ENCODE measurements at regions not wholly inside any gene's neighbourhood (a gene's known extent, or its start where the extent isn't known, plus 50 kb on each side); places are given as distances from the start of the nearest gene placed in this dataset.

DNA sequence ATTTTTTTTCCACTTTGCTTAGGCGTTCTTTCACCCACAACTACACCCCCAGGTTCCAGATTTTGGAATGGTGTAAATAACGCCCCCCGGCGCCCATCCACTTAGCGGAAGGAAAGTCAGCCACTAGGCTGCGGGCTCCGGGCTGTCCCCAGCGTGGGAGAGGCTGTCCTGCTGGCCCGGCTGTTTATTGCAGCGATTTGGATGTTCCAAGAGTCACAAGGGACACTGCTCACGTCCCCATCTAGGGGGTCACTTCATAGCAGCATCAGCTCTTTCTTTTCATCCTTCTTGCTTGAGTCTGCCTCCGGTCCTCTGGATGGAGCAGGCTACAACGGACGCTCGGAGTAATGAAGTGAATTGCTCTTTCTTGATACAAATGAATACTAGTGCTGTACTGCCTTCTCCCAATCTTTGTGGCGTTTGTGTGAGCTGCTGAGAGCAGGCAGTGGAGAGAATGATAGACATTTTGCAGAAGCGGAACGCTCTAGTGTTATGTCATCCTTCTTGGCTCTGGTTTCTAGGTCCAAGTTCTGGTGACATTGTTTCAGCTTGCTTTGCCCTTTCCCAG is 50.7 kb upstream of the PAIP2B start (continued):
- no peak for TF ChIP-seq ZBTB11 (tag by site-specific recombination; conservative IDR thresholded peaks at IDR 0.05; ENCODE audit: low read depth)
- peak; percentile 91 for TF ChIP-seq ZBTB17 (tag by site-specific recombination; IDR thresholded peaks at IDR 0.05)
- TF ChIP-seq, protein P1, sequence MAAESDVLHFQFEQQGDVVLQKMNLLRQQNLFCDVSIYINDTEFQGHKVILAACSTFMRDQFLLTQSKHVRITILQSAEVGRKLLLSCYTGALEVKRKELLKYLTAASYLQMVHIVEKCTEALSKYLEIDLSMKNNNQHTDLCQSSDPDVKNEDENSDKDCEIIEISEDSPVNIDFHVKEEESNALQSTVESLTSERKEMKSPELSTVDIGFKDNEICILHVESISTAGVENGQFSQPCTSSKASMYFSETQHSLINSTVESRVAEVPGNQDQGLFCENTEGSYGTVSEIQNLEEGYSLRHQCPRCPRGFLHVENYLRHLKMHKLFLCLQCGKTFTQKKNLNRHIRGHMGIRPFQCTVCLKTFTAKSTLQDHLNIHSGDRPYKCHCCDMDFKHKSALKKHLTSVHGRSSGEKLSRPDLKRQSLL (tag by site-specific recombination; IDR thresholded peaks at IDR 0.05), result no peak
- TF ChIP-seq ZNF514 (tag by site-specific recombination; IDR thresholded peaks at IDR 0.05), result no peak
- no peak for TF ChIP-seq ZXDB (tag by site-specific recombination; IDR thresholded peaks at IDR 0.05)
- no peak for TF ChIP-seq ZNF768 (tag by site-specific recombination; IDR thresholded peaks at IDR 0.05)
- peak; percentile 87 for TF ChIP-seq ZFHX2 (tag by site-specific recombination; conservative IDR thresholded peaks at IDR 0.05)
- TF ChIP-seq SP2 (tag by site-specific recombination; IDR thresholded peaks at IDR 0.05), result peak; percentile 54
- no peak for TF ChIP-seq ZNF18 (tag by site-specific recombination; IDR thresholded peaks at IDR 0.05)
- no peak for TF ChIP-seq ZFP3 (tag by site-specific recombination; IDR thresholded peaks at IDR 0.05; ENCODE audit: low read depth)
- TF ChIP-seq, protein P2, sequence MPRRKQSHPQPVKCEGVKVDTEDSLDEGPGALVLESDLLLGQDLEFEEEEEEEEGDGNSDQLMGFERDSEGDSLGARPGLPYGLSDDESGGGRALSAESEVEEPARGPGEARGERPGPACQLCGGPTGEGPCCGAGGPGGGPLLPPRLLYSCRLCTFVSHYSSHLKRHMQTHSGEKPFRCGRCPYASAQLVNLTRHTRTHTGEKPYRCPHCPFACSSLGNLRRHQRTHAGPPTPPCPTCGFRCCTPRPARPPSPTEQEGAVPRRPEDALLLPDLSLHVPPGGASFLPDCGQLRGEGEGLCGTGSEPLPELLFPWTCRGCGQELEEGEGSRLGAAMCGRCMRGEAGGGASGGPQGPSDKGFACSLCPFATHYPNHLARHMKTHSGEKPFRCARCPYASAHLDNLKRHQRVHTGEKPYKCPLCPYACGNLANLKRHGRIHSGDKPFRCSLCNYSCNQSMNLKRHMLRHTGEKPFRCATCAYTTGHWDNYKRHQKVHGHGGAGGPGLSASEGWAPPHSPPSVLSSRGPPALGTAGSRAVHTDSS (tag by site-specific recombination; IDR thresholded peaks at IDR 0.05), result no peak
- TF ChIP-seq ZNF48 (tag by site-specific recombination; IDR thresholded peaks at IDR 0.05), result no peak
- TF ChIP-seq ZBTB8A (tag by site-specific recombination; IDR thresholded peaks at IDR 0.05), result peak; percentile 82
- peak; percentile 41; the same call in 1 of the 2 replicates for TF ChIP-seq KLF16 (tag by site-specific recombination; IDR thresholded peaks at IDR 0.05)
- TF ChIP-seq PRDM10 (tag by site-specific recombination; IDR thresholded peaks at IDR 0.05), result 0 out of 2 replicates have a peak, but pooled peaks have one; percentile 8
- TF ChIP-seq ZSCAN30 (tag by site-specific recombination; IDR thresholded peaks at IDR 0.05), result 0 out of 2 replicates have a peak, but pooled peaks have one; percentile 29
- TF ChIP-seq ZFP37 (tag by site-specific recombination; IDR thresholded peaks at IDR 0.05), result no peak
- TF ChIP-seq ZNF600 (tag by site-specific recombination; IDR thresholded peaks at IDR 0.05), result peak; percentile 86
- no peak for TF ChIP-seq ZNF658 (tag by site-specific recombination; IDR thresholded peaks at IDR 0.05)
- TF ChIP-seq ZNF791 (tag by site-specific recombination; IDR thresholded peaks at IDR 0.05), result no peak
- TF ChIP-seq FEZF1 (tag by site-specific recombination; IDR thresholded peaks at IDR 0.05), result no peak
- no peak for TF ChIP-seq ATF2 (tag by site-specific recombination; IDR thresholded peaks at IDR 0.05; ENCODE audit: low read depth)
- TF ChIP-seq ZNF501 (tag by site-specific recombination; IDR thresholded peaks at IDR 0.05), result 0 out of 2 replicates have a peak, but pooled peaks have one; percentile 45
- no peak for TF ChIP-seq ZNF561 (tag by site-specific recombination; IDR thresholded peaks at IDR 0.05; ENCODE audit: borderline replicate concordance)
- TF ChIP-seq, protein P3, sequence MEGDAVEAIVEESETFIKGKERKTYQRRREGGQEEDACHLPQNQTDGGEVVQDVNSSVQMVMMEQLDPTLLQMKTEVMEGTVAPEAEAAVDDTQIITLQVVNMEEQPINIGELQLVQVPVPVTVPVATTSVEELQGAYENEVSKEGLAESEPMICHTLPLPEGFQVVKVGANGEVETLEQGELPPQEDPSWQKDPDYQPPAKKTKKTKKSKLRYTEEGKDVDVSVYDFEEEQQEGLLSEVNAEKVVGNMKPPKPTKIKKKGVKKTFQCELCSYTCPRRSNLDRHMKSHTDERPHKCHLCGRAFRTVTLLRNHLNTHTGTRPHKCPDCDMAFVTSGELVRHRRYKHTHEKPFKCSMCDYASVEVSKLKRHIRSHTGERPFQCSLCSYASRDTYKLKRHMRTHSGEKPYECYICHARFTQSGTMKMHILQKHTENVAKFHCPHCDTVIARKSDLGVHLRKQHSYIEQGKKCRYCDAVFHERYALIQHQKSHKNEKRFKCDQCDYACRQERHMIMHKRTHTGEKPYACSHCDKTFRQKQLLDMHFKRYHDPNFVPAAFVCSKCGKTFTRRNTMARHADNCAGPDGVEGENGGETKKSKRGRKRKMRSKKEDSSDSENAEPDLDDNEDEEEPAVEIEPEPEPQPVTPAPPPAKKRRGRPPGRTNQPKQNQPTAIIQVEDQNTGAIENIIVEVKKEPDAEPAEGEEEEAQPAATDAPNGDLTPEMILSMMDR (tag by site-specific recombination; IDR thresholded peaks at IDR 0.05), result peak; percentile 93
